Neural cell (in vitro differentiated cells): ENCODE measurements at regions not wholly inside any gene's neighbourhood (a gene's known extent, or its start where the extent isn't known, plus 50 kb on each side); places are given as distances from the start of the nearest gene placed in this dataset.

Experiments
- EP300 ChIP-seq: fragments of 450-650 bp; conservative IDR thresholded peaks from 2 replicates; pipeline ENCODE4 v1.6.1; 2014; ENCODE audit warnings: antibody characterized with exemption, mild to moderate bottlenecking, moderate library complexity; ENCODE audit not compliant: poor library complexity, severe bottlenecking
- EZH2 ChIP-seq: fragments of 200-600, 300-800 bp; shearing (Covaris generic), sonication (generic); IDR thresholded peaks from 2 replicates; pipeline ENCODE4 v1.6.1; 2014; ENCODE audit warnings: antibody characterized with exemption, low read length, borderline replicate concordance, mild to moderate bottlenecking; ENCODE audit not compliant: insufficient read depth, poor library complexity, severe bottlenecking
- MXI1 ChIP-seq: fragments of 450-650 bp; conservative IDR thresholded peaks from 2 replicates; pipeline ENCODE4 v1.6.1; 2014; ENCODE audit warnings: antibody characterized with exemption, mild to moderate bottlenecking; ENCODE audit not compliant: poor library complexity, severe bottlenecking
- POLR2AphosphoS5 ChIP-seq: IDR thresholded peaks from 2 replicates; pipeline ENCODE4 v1.6.1; 2012
- RAD21 ChIP-seq: fragments of 450-650 bp; conservative IDR thresholded peaks from 2 replicates; pipeline ENCODE4 v1.6.1; 2014; ENCODE audit warnings: antibody characterized with exemption, mild to moderate bottlenecking, moderate library complexity
- SMC3 ChIP-seq: fragments of 450-650 bp; conservative IDR thresholded peaks from 2 replicates; pipeline ENCODE4 v1.6.1; 2014; ENCODE audit warnings: antibody characterized with exemption, mild to moderate bottlenecking, moderate library complexity; ENCODE audit not compliant: poor library complexity
- TAF1 ChIP-seq: IDR thresholded peaks from 2 replicates; pipeline ENCODE4 v1.6.1; 2012; ENCODE audit warnings: low read depth
- TF ChIP-seq, protein P1 (sequence below): fragments of 450-650 bp; IDR thresholded peaks from 2 replicates; pipeline ENCODE4 v1.5.1; 2014; ENCODE audit warnings: antibody characterized with exemption, mild to moderate bottlenecking, moderate library complexity; ENCODE audit not compliant: poor library complexity, severe bottlenecking
- TF ChIP-seq, protein P2 (sequence below): IDR thresholded peaks from 2 replicates; pipeline ENCODE4 v1.6.1; 2012; ENCODE audit warnings: borderline replicate concordance

DNA sequence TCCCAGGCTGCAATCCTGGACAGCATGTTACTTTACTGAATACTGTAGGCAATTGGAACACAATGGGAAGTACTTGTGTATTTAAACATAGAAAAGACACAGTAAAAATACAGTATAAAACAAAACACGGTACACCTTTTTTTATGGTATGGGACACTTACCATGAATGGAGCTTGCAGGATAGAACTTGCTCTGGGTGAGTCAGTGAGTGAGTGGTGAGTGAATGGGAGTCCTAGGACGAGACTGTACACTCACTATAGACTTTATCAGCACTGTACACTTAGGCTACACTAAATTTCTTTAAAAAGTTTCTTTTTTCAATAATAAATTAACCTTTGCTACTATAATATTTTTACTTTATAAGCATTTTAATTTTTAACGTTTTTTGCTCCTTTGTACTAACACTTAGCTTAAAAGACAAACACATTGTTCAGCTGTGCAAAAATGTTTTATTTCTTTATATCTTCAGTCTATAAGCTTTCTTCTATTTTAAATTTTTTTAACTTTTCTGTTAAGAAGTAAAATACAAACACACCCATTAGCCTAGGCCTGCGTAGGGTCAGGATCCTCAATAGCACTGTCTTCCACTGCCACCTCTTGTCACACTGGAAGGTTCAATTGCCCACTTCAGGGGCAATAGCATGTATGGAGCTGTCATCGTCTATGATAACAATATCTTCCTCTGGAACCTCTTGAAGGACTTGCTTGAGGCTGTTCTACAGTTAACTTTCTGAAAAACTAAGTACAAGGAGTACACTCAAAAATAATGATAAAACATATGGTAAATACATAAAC is 293.5 kb upstream of the FSTL5 start:
- TF ChIP-seq, protein P1, sequence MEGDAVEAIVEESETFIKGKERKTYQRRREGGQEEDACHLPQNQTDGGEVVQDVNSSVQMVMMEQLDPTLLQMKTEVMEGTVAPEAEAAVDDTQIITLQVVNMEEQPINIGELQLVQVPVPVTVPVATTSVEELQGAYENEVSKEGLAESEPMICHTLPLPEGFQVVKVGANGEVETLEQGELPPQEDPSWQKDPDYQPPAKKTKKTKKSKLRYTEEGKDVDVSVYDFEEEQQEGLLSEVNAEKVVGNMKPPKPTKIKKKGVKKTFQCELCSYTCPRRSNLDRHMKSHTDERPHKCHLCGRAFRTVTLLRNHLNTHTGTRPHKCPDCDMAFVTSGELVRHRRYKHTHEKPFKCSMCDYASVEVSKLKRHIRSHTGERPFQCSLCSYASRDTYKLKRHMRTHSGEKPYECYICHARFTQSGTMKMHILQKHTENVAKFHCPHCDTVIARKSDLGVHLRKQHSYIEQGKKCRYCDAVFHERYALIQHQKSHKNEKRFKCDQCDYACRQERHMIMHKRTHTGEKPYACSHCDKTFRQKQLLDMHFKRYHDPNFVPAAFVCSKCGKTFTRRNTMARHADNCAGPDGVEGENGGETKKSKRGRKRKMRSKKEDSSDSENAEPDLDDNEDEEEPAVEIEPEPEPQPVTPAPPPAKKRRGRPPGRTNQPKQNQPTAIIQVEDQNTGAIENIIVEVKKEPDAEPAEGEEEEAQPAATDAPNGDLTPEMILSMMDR, result no peak
- TF ChIP-seq, protein P2, sequence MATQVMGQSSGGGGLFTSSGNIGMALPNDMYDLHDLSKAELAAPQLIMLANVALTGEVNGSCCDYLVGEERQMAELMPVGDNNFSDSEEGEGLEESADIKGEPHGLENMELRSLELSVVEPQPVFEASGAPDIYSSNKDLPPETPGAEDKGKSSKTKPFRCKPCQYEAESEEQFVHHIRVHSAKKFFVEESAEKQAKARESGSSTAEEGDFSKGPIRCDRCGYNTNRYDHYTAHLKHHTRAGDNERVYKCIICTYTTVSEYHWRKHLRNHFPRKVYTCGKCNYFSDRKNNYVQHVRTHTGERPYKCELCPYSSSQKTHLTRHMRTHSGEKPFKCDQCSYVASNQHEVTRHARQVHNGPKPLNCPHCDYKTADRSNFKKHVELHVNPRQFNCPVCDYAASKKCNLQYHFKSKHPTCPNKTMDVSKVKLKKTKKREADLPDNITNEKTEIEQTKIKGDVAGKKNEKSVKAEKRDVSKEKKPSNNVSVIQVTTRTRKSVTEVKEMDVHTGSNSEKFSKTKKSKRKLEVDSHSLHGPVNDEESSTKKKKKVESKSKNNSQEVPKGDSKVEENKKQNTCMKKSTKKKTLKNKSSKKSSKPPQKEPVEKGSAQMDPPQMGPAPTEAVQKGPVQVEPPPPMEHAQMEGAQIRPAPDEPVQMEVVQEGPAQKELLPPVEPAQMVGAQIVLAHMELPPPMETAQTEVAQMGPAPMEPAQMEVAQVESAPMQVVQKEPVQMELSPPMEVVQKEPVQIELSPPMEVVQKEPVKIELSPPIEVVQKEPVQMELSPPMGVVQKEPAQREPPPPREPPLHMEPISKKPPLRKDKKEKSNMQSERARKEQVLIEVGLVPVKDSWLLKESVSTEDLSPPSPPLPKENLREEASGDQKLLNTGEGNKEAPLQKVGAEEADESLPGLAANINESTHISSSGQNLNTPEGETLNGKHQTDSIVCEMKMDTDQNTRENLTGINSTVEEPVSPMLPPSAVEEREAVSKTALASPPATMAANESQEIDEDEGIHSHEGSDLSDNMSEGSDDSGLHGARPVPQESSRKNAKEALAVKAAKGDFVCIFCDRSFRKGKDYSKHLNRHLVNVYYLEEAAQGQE, result no peak
- TF ChIP-seq EZH2 (no peak), SMC3 (no peak), POLR2AphosphoS5 (no peak), EP300 (no peak), TAF1 (no peak), RAD21 (no peak), MXI1 (no peak)
